Fibroblast of skin of right biceps (primary cell): ENCODE measurements at regions not wholly inside any gene's neighbourhood (a gene's known extent, or its start where the extent isn't known, plus 50 kb on each side); places are given as distances from the start of the nearest gene placed in this dataset.
A peak's percentile ranks its signal among the peaks of the same experiment; 100 is the strongest.

ENCODE experiments used
- DNase-seq: peaks from one replicate; pipeline ENCODE4 v3.0.0-alpha.2; 2013

DNA sequence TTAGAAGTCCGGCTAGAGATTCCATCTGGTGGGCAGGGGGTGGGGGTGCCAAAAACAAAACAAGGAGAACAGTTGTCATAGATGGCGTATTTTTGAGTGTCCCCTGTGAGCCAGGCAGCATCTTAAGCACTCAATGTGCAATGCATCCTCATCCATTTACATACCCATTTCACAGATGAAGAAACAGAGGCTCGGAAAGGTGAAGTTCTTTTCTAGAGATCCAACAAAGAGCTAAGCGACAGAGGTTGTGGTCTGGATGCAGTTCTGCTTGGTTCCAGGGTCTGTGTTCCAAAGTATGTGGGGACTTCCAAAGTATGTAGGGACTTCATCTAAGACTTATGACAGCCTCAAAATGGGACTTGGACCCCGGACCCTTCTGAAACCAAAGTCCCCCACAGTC, 277.8 kb downstream of the MN1 start:
- DNase-seq, result no peak

GRCh38 chr22:27525711-27526110, 275.8 kb downstream of the MN1 start:
- no peak for DNase-seq

DNA sequence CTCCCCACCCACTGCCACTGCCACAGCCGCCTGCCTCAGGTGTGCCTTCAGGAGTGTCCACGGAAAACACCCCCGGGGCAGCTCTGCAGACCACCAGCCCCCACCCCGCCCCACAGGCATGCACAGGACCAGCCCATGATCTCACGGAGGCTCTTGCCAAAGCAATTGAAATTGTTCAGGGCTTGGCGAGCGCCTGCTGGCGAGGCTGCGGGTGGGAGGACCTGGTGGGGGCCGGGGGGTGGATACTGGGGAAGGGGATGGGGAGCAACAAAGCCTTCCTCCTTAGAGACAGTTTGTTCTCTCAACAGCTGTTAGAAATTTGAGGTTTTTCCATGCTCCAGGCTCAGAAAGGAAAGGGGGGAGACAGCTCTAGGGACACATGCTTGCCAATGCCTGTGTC, 274.7 kb downstream of the MN1 start:
- no peak for DNase-seq

GRCh38 chr22:27531782-27532530, 269.6 kb downstream of the MN1 start:
- DNase-seq, result peak; percentile 92

DNA sequence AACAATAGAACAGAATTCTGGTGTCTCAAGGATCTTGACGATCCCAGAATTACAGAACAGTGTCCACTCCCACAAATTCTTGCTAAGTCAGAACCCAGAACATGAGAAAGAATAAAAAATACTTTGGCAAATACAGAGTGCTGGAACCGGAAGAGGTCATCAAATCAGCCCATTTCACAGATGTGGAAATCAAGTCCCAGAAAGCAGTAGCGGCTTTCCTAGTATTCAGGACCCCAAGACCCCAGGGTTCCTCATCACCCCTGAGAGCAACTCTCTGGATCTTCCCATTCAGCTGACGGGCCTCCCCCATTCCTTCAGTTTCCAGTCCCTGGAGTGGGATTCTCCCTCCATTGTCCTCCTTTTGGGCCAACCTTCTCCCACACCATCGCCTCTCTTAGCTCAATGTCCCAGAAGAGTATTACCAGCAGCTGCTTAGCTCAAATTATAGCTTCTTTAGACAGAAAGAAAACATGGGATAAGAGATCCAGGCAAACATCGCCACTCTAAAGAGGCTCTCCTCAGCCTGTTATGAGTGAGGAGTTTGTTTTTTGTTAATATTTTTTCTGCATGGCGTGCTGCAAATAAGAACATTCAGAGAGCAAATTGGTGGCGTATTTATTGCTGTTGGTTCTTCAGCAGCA, 268.3 kb downstream of the MN1 start:
- no peak for DNase-seq

DNA sequence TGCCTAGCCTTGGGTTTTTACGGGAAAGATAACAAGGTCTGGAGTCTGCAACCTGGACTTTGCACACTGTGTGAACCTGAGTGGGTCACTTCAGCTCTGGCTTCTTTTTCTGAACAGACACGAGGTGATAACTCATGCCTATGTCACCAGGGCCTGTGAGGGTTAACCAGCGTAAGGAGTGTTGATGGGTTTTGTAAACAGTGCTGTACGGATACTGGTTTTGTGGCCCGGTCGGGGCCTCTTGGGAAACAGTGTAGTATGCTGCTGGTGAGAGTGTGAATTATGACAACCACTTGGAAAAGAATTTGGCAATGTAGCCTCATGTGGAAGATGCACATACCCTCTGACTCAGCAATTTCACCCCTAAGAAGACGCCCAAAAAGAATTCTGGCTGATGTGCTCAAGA, 266.8 kb downstream of the MN1 start:
- DNase-seq, result peak; percentile 96

DNA sequence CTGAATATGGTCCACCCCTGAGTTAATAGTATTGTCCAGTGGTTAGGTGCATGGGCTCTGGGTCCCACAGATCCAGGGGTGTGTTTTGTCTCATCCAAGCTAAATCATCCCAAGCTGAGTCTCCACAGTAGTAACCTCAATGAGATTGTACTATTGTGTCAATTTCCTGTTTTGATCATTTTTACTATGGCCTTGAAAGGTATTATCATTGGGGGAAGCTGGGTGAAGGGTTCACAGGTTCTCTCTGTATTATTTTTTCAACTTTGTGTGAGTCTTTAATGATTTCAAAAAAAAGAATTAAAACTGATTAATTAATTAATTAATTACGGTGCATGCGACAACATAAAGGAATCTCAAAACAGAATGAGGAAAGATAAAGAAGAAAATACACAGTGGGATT, 266.1 kb downstream of the MN1 start:
- DNase-seq, result no peak

GRCh38 chr22:27537501-27537900, 264.1 kb downstream of the MN1 start:
- DNase-seq, result peak; percentile 21

DNA sequence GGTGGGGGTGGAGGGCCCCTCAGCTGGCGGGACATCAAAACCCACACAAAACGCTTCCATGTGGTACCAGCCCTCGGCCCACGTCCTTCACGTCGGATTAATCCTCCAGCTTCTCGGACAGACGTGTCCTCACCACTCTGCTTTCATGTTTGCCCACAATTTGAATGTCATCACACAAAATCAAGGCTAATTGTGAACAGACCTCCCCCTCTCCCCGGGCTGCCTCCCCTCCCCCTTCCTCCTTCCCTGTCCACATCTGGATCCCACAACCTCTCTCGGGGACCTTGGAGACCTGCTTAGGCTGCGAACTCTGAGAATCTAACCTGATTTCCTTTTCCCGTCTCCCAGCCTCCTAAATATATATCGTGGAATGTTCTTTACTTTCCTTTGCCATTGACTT, 262.9 kb downstream of the MN1 start:
- no peak for DNase-seq

DNA sequence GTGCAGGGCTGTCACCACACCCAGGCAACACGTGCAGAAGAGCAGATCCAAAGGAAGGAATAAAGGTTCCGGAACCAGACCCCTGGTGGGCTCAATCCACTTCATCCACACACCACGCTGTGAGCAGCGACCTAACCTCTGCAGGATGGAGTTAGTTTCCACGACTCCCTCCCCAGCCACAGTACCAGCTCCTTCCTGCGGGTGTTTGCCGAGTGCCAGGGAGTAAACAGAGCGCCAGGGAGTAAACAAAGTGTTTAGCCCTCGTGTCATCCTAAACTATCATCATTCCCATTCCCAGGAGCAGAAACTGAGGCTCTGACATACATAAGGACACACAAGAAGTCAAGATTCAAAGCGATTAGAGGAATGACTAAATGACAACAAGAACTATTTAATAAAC, 261.3 kb downstream of the MN1 start:
- no peak for DNase-seq

GRCh38 chr22:27540656-27541396, 260.7 kb downstream of the MN1 start:
- DNase-seq, result no peak

DNA sequence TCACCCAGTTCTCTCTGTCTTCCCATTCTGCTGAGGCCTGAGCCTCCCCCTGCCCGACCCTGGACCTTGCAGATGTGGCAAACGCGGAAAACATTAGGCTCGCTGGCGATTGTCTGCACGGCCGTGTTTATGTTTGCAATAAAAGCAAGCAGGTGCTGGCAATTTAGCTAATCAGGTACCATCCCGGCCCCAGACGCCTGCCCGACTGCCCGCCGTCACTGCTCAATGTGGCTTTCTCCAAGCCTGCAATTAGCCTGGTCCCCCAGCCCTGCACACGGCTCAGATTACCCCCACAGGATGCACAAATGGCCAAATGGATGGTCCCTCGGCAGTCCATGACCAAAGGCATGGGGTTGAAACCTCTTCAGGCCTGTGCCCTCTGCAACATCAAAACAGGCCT, 259.7 kb downstream of the MN1 start:
- DNase-seq, result no peak

GRCh38 chr22:27542602-27543001, 259.0 kb downstream of the MN1 start:
- DNase-seq, result no peak

GRCh38 chr22:27543460-27543859, 258.1 kb downstream of the MN1 start:
- DNase-seq, result no peak

GRCh38 chr22:27545085-27545484, 256.5 kb downstream of the MN1 start:
- no peak for DNase-seq

DNA sequence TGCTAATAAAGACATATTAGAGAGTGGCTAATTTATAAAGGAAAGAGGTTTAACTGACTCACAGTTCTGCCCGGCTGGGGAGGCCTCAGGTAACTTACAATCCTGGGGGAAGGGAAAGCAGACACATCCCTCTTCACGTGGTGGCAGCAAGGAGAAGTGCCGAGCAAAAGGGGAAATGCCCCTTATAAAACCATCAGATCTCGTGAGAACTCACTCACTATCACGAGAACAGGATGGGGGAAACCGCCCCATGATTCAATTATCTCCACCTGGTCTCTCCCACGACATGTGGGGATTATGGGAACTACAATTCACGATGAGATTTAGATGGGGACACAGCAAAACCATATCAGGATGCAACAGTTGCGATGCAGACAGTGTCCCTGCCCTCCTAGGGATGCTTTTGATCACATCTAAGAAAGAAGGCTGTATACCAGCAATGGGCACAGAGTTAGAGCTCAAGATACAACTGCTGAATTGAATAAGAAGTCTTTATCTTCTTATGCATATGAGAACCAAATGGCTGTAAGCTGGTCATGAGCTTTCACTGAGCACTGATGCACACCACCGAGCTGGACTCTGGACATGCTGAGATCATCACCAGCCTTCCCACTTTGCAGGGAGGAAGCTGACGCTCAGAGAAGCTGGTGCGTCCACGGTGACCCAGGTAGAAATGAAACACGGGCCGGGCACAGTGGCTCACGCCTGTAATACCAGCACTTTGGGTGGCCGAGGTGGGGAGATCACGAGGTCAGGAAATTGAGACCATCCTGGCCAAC, 255.2 kb downstream of the MN1 start:
- DNase-seq, result no peak

DNA sequence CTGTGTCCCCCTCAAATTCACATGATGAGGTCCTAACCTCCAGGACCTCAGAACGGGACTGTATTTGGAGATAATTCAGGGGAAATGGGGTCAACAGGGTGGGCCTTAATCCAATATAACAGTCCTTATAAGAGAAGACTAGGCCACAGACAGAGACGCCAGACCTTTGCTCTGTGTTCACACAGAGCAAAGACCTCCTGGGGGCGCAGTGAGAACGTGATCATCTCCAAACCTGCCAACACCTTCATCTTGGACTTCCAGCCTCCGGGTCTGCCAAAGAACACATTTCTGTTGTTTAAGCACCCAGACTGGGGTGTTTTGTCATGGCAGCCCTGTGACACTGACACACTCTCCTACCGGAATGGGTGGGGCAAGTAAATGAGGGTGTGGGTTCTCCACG, 250.2 kb downstream of the MN1 start:
- no peak for DNase-seq

DNA sequence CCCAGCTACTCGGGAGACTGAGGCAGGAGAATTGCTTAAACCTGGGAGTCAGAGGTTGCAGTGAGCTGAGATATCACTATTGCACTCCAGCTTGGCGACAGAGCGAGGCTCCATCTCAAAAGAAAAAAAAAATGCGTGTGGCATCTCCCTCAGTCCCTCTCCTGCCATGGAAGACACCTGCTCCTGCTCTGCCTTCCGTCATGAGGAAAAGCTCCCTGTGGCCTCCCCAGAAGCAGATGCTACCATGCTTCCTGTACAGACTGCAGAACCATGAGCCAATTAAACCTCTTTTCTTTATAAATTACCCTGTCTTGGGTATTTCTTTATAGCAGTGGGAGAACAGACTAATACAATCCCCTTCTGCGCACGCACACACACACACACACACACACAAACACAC, 249.4 kb downstream of the MN1 start:
- DNase-seq, result no peak

DNA sequence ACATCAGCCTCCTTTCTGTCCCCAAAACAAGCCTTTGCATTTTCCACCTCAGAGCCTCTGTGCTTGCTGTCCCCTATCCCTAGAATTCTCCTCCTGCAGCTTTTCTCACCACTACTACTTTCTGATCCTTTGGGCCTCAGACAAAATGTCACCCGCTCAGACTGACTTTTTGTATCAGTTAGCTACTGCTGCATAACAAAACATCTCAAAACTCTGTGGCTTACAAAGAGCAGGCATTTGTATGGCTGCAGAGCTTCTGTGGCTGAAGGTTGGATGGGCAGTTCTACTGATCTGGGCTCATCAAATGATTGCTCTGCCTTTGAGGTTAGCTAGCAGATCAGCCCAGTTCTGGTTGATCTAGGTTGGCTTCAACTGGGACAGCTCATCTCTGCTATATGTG, 248.7 kb downstream of the MN1 start:
- DNase-seq, result no peak

DNA sequence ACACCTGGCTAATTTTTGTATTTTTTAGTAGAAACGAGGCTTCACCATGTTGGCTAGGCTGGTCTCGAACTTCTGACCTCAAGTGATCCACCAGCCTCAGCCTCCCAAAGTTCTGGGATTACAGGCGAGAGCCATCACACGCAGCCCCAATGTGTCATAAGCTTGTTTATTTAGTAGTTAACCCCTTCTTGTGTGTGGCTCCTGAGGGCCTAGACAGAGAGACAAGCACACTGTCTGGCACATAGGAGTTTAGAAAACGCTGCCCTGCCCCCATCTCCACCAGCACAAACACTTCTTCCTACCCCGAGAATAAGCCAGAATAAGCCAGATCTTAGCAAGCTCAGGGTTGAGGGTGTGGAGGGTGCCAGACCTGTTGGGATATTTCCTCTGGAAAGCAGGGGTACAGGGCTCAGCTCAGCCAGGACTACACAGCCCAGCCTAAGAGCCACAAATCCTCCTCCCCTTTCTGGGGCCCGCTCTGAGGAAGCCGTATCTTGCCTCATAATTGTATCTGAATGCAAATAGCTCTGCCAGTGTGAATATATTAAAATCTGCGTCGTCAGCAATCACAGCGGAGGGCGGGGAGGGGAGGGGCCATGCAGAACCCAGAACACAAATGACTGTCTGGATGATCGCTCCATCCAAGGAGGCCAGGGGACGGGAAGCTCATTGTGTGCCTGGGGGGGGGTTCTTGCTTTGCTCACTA, 247.3 kb downstream of the MN1 start:
- DNase-seq, result peak; percentile 75

DNA sequence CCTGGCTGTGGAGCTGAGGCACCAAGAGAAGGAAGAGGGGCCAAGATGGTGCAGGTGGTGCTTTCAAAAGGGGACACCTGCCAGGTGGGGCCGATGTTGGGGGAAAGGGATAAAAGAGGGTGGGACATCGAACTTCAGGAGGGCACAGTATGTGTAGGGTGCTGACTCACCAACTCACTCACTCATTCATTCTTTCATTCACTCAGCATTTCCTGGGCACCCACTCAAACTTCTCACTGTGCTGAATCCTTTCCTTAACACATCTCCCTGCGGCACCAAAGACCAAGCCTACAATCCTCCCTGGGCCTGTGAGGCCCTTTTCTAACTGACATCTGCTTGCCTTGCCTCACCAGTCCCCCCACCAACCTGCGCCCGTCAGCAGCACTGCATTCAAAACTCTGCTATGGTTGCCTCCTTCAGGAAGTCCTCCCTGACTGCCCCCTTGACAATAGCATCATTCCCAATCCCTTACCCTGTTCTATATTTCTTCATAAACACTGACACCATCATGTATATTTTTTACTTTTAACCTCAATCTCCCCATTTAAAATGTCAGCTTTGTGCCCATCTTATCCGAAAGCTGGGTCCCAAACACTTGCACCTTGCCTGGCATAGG, 246.6 kb downstream of the MN1 start:
- peak; percentile 23 for DNase-seq

- no peak for DNase-seq
Observed at GRCh38 chr22:27556371-27556770, 245.2 kb downstream of the MN1 start.
